GM23338 (cell line): ENCODE measurements at regions not wholly inside any gene's neighbourhood (a gene's known extent, or its start where the extent isn't known, plus 50 kb on each side); places are given as distances from the start of the nearest gene placed in this dataset.

ENCODE experiments used
- CREB1 ChIP-seq: fragments of 250-450 bp; sonication (Bioruptor Pico); IDR thresholded peaks from 2 replicates; pipeline ENCODE4 v1.5.0; 2020; ENCODE audit warnings: low read depth, mild to moderate bottlenecking, moderate library complexity
- EZH2 ChIP-seq: fragments of 200-600 bp; sonication (generic); IDR thresholded peaks from one replicate; pipeline ENCODE4 v1.8.0; 2017; ENCODE audit warnings: antibody characterized with exemption, mild to moderate bottlenecking, low read depth; ENCODE audit not compliant: unreplicated experiment
- EZH2phosphoT487 ChIP-seq: fragments of 200-600 bp; sonication (generic); IDR thresholded peaks from one replicate; pipeline ENCODE4 v1.8.1; 2018; ENCODE audit warnings: antibody characterized with exemption; ENCODE audit not compliant: unreplicated experiment
- POLR2AphosphoS5 ChIP-seq: IDR thresholded peaks from 2 replicates; pipeline ENCODE4 v1.6.1; 2016; ENCODE audit warnings: antibody characterized with exemption, low read depth
- ZNF114 ChIP-seq: fragments of 250-450 bp; sonication (Bioruptor Pico); IDR thresholded peaks from 2 replicates; pipeline ENCODE4 v1.5.0; 2020; ENCODE audit warnings: mild to moderate bottlenecking, moderate library complexity
- TF ChIP-seq, protein P1 (sequence below), 2 experiments: fragments of 200-600 bp in 1 of 2; sonication (generic) in 1 of 2; conservative IDR thresholded peaks; 2 replicates each; pipeline versions ENCODE4 v1.5.1 to v1.6.1; 2016 to 2017; ENCODE audit warnings: antibody characterized with exemption in 2 of 2, low read depth in 2 of 2, mild to moderate bottlenecking in 2 of 2, moderate library complexity in 1 of 2
- TF ChIP-seq, protein P2 (sequence below): IDR thresholded peaks from one replicate; pipeline ENCODE4 v1.6.1; 2018; ENCODE audit warnings: antibody characterized with exemption; ENCODE audit not compliant: unreplicated experiment
- TF ChIP-seq, protein P3 (sequence below): IDR thresholded peaks from 2 replicates; pipeline ENCODE4 v1.6.1; 2016; ENCODE audit warnings: antibody characterized with exemption

DNA sequence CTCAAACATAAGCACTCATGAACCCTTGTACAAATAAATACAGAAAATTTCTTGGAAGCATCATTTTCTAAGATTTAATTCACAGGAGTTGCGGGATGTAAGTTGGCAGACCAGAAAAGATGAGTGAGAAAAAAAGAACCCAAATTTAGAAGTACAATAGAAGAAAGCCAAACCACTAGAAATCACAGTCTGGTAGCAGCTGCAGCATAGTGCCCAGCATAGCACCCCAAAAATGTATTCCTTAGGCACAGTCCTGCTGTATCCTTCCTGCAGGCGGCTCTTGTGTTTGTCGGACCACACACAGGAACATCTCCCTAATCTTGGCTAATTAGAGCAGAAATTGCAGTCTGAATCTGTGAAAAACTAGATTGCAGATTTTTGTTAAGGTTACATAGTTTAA, 208.5 kb upstream of the TRPM3 start:
- TF ChIP-seq EZH2 (no peak), ZNF114 (CRISPR knock-in tag) (no peak), EZH2phosphoT487 (no peak), POLR2AphosphoS5 (no peak), CREB1 (no peak)
- TF ChIP-seq, protein P1, sequence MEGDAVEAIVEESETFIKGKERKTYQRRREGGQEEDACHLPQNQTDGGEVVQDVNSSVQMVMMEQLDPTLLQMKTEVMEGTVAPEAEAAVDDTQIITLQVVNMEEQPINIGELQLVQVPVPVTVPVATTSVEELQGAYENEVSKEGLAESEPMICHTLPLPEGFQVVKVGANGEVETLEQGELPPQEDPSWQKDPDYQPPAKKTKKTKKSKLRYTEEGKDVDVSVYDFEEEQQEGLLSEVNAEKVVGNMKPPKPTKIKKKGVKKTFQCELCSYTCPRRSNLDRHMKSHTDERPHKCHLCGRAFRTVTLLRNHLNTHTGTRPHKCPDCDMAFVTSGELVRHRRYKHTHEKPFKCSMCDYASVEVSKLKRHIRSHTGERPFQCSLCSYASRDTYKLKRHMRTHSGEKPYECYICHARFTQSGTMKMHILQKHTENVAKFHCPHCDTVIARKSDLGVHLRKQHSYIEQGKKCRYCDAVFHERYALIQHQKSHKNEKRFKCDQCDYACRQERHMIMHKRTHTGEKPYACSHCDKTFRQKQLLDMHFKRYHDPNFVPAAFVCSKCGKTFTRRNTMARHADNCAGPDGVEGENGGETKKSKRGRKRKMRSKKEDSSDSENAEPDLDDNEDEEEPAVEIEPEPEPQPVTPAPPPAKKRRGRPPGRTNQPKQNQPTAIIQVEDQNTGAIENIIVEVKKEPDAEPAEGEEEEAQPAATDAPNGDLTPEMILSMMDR (conservative IDR thresholded peaks at IDR 0.05; ENCODE audit: low read depth in 2 of 2) = no peak
- TF ChIP-seq, protein P2, sequence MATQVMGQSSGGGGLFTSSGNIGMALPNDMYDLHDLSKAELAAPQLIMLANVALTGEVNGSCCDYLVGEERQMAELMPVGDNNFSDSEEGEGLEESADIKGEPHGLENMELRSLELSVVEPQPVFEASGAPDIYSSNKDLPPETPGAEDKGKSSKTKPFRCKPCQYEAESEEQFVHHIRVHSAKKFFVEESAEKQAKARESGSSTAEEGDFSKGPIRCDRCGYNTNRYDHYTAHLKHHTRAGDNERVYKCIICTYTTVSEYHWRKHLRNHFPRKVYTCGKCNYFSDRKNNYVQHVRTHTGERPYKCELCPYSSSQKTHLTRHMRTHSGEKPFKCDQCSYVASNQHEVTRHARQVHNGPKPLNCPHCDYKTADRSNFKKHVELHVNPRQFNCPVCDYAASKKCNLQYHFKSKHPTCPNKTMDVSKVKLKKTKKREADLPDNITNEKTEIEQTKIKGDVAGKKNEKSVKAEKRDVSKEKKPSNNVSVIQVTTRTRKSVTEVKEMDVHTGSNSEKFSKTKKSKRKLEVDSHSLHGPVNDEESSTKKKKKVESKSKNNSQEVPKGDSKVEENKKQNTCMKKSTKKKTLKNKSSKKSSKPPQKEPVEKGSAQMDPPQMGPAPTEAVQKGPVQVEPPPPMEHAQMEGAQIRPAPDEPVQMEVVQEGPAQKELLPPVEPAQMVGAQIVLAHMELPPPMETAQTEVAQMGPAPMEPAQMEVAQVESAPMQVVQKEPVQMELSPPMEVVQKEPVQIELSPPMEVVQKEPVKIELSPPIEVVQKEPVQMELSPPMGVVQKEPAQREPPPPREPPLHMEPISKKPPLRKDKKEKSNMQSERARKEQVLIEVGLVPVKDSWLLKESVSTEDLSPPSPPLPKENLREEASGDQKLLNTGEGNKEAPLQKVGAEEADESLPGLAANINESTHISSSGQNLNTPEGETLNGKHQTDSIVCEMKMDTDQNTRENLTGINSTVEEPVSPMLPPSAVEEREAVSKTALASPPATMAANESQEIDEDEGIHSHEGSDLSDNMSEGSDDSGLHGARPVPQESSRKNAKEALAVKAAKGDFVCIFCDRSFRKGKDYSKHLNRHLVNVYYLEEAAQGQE = no peak
- TF ChIP-seq, protein P3, sequence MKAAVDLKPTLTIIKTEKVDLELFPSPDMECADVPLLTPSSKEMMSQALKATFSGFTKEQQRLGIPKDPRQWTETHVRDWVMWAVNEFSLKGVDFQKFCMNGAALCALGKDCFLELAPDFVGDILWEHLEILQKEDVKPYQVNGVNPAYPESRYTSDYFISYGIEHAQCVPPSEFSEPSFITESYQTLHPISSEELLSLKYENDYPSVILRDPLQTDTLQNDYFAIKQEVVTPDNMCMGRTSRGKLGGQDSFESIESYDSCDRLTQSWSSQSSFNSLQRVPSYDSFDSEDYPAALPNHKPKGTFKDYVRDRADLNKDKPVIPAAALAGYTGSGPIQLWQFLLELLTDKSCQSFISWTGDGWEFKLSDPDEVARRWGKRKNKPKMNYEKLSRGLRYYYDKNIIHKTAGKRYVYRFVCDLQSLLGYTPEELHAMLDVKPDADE = no peak
